ENCODE measurements at regions not wholly inside any gene's neighbourhood (a gene's known extent, or its start where the extent isn't known, plus 50 kb on each side); places are given as distances from the start of the nearest gene placed in this dataset.

DNA sequence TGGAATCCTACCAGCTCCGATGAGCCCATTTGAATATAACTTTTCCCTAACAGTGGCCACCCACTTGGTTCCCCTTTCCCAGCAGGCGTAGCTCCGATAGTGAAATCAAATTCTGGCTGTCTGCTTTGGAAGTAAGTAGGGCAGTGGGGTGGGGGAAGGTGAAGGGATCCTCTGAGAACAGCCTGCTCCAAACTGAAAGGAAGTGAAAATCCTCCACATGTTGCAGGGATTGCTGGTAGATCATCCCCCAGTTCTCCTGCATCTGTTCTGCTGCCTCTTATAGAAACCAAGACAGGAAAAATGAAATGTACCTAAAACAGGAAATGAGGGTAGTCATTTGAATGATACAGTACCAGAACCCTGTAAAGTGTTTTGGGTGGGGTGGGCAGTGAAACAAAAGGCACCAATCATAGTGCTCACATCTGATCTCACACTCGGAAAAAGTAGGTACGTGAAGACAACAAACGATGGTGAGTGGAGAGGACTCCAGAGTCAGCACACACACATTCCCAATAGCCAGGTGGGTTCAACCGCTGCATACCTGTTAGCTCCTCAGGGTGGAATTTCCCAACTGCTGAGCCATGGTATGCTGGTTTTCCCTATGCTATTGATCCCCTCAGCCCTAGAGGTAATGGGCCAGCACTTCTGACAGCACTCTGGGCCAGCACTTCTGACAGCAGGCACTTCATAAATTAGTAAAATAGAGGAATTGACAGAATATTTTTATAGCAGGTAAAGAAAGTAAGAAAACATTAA lies 304.9 kb upstream of the ADAMTS9 start:
- no peak overlapping the region for H3K27ac ChIP-seq (replicated peaks)
- TF ChIP-seq GABPA (IDR thresholded peaks at IDR 0.05; ENCODE audit: low read depth) = no peak
- TF ChIP-seq, protein P1, sequence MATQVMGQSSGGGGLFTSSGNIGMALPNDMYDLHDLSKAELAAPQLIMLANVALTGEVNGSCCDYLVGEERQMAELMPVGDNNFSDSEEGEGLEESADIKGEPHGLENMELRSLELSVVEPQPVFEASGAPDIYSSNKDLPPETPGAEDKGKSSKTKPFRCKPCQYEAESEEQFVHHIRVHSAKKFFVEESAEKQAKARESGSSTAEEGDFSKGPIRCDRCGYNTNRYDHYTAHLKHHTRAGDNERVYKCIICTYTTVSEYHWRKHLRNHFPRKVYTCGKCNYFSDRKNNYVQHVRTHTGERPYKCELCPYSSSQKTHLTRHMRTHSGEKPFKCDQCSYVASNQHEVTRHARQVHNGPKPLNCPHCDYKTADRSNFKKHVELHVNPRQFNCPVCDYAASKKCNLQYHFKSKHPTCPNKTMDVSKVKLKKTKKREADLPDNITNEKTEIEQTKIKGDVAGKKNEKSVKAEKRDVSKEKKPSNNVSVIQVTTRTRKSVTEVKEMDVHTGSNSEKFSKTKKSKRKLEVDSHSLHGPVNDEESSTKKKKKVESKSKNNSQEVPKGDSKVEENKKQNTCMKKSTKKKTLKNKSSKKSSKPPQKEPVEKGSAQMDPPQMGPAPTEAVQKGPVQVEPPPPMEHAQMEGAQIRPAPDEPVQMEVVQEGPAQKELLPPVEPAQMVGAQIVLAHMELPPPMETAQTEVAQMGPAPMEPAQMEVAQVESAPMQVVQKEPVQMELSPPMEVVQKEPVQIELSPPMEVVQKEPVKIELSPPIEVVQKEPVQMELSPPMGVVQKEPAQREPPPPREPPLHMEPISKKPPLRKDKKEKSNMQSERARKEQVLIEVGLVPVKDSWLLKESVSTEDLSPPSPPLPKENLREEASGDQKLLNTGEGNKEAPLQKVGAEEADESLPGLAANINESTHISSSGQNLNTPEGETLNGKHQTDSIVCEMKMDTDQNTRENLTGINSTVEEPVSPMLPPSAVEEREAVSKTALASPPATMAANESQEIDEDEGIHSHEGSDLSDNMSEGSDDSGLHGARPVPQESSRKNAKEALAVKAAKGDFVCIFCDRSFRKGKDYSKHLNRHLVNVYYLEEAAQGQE (IDR thresholded peaks at IDR 0.05; ENCODE audit: insufficient replicate concordance, low read depth) = no peak
- no peak for TF ChIP-seq SPI1 (IDR thresholded peaks at IDR 0.05; ENCODE audit: borderline replicate concordance, low read depth)
- TF ChIP-seq, protein P2, sequence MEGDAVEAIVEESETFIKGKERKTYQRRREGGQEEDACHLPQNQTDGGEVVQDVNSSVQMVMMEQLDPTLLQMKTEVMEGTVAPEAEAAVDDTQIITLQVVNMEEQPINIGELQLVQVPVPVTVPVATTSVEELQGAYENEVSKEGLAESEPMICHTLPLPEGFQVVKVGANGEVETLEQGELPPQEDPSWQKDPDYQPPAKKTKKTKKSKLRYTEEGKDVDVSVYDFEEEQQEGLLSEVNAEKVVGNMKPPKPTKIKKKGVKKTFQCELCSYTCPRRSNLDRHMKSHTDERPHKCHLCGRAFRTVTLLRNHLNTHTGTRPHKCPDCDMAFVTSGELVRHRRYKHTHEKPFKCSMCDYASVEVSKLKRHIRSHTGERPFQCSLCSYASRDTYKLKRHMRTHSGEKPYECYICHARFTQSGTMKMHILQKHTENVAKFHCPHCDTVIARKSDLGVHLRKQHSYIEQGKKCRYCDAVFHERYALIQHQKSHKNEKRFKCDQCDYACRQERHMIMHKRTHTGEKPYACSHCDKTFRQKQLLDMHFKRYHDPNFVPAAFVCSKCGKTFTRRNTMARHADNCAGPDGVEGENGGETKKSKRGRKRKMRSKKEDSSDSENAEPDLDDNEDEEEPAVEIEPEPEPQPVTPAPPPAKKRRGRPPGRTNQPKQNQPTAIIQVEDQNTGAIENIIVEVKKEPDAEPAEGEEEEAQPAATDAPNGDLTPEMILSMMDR (IDR thresholded peaks at IDR 0.05; ENCODE audit: insufficient read depth, low read length) = no peak
- no peak for TF ChIP-seq POLR2AphosphoS5 (IDR thresholded peaks at IDR 0.05; ENCODE audit: low read depth)
- H3K27me3 ChIP-seq (ENCODE audit: insufficient read depth, poor library complexity, severe bottlenecking) = no peaks in the 10 kb centered on the region
- no peak for DNase-seq (ENCODE audit: low read depth in 1 of 2, low spot score in 1 of 2)
- no peak overlapping the region for H3K4me3 ChIP-seq (replicated peaks; ENCODE audit: insufficient read depth, low read length)

DNA sequence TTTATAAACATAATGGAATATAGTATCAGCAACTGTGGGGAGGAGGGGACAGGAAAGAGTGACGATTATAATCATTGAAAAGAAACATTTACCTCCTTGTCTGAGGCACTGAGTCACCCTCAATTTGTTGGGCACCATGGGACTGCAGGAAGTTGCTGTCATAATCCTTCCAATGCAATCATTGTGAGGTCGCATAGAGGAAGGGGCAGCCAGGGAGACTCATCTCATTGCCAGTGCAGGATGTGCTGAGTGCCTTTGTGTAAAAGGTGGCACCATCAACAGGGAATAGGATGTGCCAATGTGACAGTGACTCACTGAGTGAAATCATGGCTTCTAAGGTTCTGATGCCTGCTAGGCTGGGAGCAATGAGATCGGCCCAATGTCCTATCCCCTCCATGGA lies 300.4 kb upstream of the ADAMTS9 start:
- no peak overlapping the region for H3K4me3 ChIP-seq (replicated peaks; ENCODE audit: insufficient read depth, low read length)
- H3K27me3 ChIP-seq (ENCODE audit: insufficient read depth, poor library complexity, severe bottlenecking) = no peaks in the 10 kb centered on the region
- no peak overlapping the region for H3K27ac ChIP-seq (replicated peaks)
- no peak for DNase-seq (ENCODE audit: low read depth in 1 of 2, low spot score in 1 of 2)
- TF ChIP-seq GABPA (IDR thresholded peaks at IDR 0.05; ENCODE audit: low read depth) (no peak), POLR2AphosphoS5 (IDR thresholded peaks at IDR 0.05; ENCODE audit: low read depth) (no peak), SPI1 (IDR thresholded peaks at IDR 0.05; ENCODE audit: borderline replicate concordance, low read depth) (no peak)
- TF ChIP-seq, protein P2 (IDR thresholded peaks at IDR 0.05; ENCODE audit: insufficient read depth, low read length) = no peak
- TF ChIP-seq, protein P1 (IDR thresholded peaks at IDR 0.05; ENCODE audit: insufficient replicate concordance, low read depth) = no peak

DNA sequence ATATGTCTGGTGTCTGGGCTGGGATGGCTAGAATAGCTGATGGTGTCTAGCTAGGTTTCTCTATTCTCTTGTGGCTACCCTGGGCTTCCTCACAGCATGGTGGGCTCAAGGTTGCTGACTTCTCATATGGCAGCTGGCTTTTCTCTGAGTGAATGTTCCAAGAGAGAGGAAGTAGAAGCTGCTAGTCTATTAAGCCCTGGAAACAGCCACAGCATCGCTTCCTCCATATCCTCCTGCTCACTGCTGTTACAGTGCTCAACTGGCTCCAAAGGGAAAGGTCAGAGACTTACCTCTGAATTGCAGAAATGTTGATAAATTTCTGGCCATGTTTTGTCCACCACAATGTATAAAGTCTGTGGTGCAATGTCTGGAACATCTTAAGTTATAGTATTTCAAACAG lies 299.9 kb upstream of the ADAMTS9 start:
- no peak for TF ChIP-seq GABPA (IDR thresholded peaks at IDR 0.05; ENCODE audit: low read depth)
- DNase-seq (ENCODE audit: low read depth in 1 of 2, low spot score in 1 of 2) = no peak
- Histone ChIP-seq H3K4me3 (replicated peaks; ENCODE audit: insufficient read depth, low read length) (no peak overlapping the region), H3K27me3 (ENCODE audit: insufficient read depth, poor library complexity, severe bottlenecking) (no peaks in the 10 kb centered on the region), H3K27ac (replicated peaks) (no peak overlapping the region)

DNA sequence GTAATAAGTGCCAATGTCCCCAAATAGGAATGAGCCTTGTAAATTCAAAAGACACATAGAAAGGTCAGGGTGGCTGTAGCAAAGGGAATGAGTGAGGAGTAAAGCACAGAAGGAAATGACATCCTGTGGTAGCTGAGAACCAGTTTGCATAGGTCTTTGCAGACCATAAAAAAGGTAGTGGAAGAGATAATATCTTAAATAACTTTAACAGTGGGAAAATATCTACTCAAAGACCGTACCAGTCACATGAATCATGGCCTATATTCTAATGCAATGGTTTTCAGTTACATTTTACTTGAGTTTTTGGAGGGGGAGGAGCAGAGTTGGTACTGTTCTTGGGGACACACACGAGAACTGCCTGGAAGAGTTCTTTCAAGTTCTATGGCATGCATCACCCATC lies 297.3 kb upstream of the ADAMTS9 start:
- H3K4me3 ChIP-seq (replicated peaks; ENCODE audit: insufficient read depth, low read length) = no peak overlapping the region
- no peak for DNase-seq (ENCODE audit: low read depth in 1 of 2, low spot score in 1 of 2)
- H3K27ac ChIP-seq (replicated peaks) = no peak overlapping the region
- no peaks in the 10 kb centered on the region for H3K27me3 ChIP-seq (ENCODE audit: insufficient read depth, poor library complexity, severe bottlenecking)
- TF ChIP-seq POLR2AphosphoS5 (IDR thresholded peaks at IDR 0.05; ENCODE audit: low read depth) = no peak
- TF ChIP-seq, protein P2 (IDR thresholded peaks at IDR 0.05; ENCODE audit: insufficient read depth, low read length) = no peak
- TF ChIP-seq GABPA (IDR thresholded peaks at IDR 0.05; ENCODE audit: low read depth) = no peak
- no peak for TF ChIP-seq SPI1 (IDR thresholded peaks at IDR 0.05; ENCODE audit: borderline replicate concordance, low read depth)
- TF ChIP-seq, protein P1 (IDR thresholded peaks at IDR 0.05; ENCODE audit: insufficient replicate concordance, low read depth) = no peak

Data from HL-60 (cell line).